Transverse colon (tissue), 4 donors: ENCODE measurements at regions not wholly inside any gene's neighbourhood (a gene's known extent, or its start where the extent isn't known, plus 50 kb on each side); places are given as distances from the start of the nearest gene placed in this dataset.

Source experiments
- DNase-seq: peaks from one replicate; pipeline ENCODE4 v3.0.0-alpha.2; 2019
- H3K27ac ChIP-seq, 4 donors: fragments of 200-600 bp; sonication (generic); 2 replicates each; pipeline ENCODE4 v1.5.1; 2016 to 2018; ENCODE audit warnings: inconsistent platforms in 4 of 4
- H3K27me3 ChIP-seq: fragments of 200-600 bp; sonication (generic); 2 replicates; pipeline ENCODE4 v1.5.1; 2017; ENCODE audit warnings: inconsistent platforms
- H3K36me3 ChIP-seq, 4 donors: fragments of 200-600 bp; sonication (generic); 2 replicates each; pipeline ENCODE4 v1.5.1; 2017 to 2019; ENCODE audit warnings: inconsistent platforms in 4 of 4
- H3K4me1 ChIP-seq, 4 donors: fragments of 200-600 bp; sonication (generic); 2 replicates each; pipeline ENCODE4 v1.5.1; 2017 to 2020; ENCODE audit warnings: inconsistent platforms in 4 of 4
- H3K4me3 ChIP-seq, 4 donors: fragments of 200-600 bp; sonication (generic); 1 replicate in 1 of 4; 2 replicates in 3 of 4; pipeline versions ENCODE4 v1.5.1 to v1.6.1; 2017 to 2019; ENCODE audit warnings: inconsistent platforms in 4 of 4
- H3K9me3 ChIP-seq, 2 donors: fragments of 200-600 bp; sonication (generic); 2 replicates each; pipeline ENCODE4 v1.5.1; 2017 to 2019; ENCODE audit warnings: inconsistent platforms in 2 of 2
- CTCF ChIP-seq, 5 experiments: fragments of 200-600 bp in 3 of 5; fragments of 450-650 bp in 2 of 5; sonication (generic) in 3 of 5; IDR thresholded peaks; 1 replicate in 2 of 5; 2 replicates in 3 of 5; pipeline ENCODE4 v1.5.1; 2016 to 2017; ENCODE audit warnings: antibody characterized with exemption in 5 of 5, inconsistent platforms in 3 of 5, mild to moderate bottlenecking in 2 of 5, moderate library complexity in 1 of 5
- EP300 ChIP-seq: sonication (generic); formaldehyde crosslinking; IDR thresholded peaks from one replicate; pipeline ENCODE4 v1.6.1; 2017; ENCODE audit warnings: antibody characterized with exemption, low read depth
- POLR2A ChIP-seq: fragments of 450-650 bp; IDR thresholded peaks from one replicate; pipeline ENCODE4 v1.6.1; 2016; ENCODE audit warnings: antibody characterized with exemption, mild to moderate bottlenecking, moderate library complexity
- POLR2AphosphoS5 ChIP-seq, 3 donors: sonication (generic); formaldehyde crosslinking; IDR thresholded peaks; one replicate each; pipeline ENCODE4 v1.6.1; 2016; ENCODE audit warnings: antibody characterized with exemption in 3 of 3
- WGBS, 2 donors: methylation state at CpG; one replicate each; pipeline ENCODE4 v1.1.5; 2018; ENCODE audit warnings: low coverage in 1 of 2; 5-methylcytosine and 5-hydroxymethylcytosine counted together
- in situ Hi-C, 4 donors: fragments of 200-750 bp; cut with MboI; loops; one replicate each; pipeline versions ENCODE4 v1.15.0 to v1.15.1; 2017; ENCODE audit warnings: low sequenced_read_pairs in 3 of 4, low pct_ligation_motif_present in 1 of 4, low pct_unique_long_range_greater_than_20kb in 1 of 4
- intact Hi-C: fragments of 100-400 bp; cut with DNase I; formaldehyde crosslinking; loops from one replicate; pipeline ENCODE4 v1.15.1; 2023; ENCODE audit warnings: low total_unique reads

- WGBS, 2 donors = 47% methylated on average over 2 of the region's 2 CpGs; no CpG with 5 or more reads in 1 of the 2 donors
- H3K9me3 ChIP-seq = no peaks in the 10 kb centered on the region
- H3K27me3 ChIP-seq = no peaks in the 10 kb centered on the region
- intact Hi-C loops (no loop called here), in situ Hi-C loops (no loop called here)
- H3K4me1 ChIP-seq = no peaks in the 10 kb centered on the region
- H3K4me3 ChIP-seq = no peak overlapping the region
- no peak overlapping the region for H3K27ac ChIP-seq
- TF ChIP-seq CTCF (IDR thresholded peaks at IDR 0.05) = no peak
- no peak for DNase-seq
- H3K36me3 ChIP-seq = no peaks in the 10 kb centered on the region
Measured at GRCh38 chr2:126518196-126518595, 137.8 kb upstream of the GYPC start.

GRCh38 chr2:126527836-126528490, 128.0 kb upstream of the GYPC start:
- H3K27me3 ChIP-seq = no peaks in the 10 kb centered on the region
- no peaks in the 10 kb centered on the region for H3K36me3 ChIP-seq
- in situ Hi-C loops (loop anchor here in 3 of 4 donors (5.0 to 10.0 kb wide), 2 partner anchors 244 to 247 kb away; no protein-coding TSS in a partner anchor), intact Hi-C loops (loop anchor here (5.0 kb wide), 1 partner anchor 249 kb away; no protein-coding TSS in a partner anchor)
- H3K4me1 ChIP-seq = no peaks in the 10 kb centered on the region
- peak; percentile 71 for DNase-seq
- no peak overlapping the region for H3K27ac ChIP-seq
- H3K4me3 ChIP-seq = no peak overlapping the region
- TF ChIP-seq POLR2A (no peak), EP300 (no peak), CTCF (IDR thresholded peaks at IDR 0.05) (peak; percentile 51 to 60 (median 52)), POLR2AphosphoS5 (IDR thresholded peaks at IDR 0.05) (no peak)
- no peaks in the 10 kb centered on the region for H3K9me3 ChIP-seq
- WGBS, 2 donors = 42 to 73% methylated on average over 5 to 8 of the region's 8 CpGs

- Histone ChIP-seq H3K9me3 (no peaks in the 10 kb centered on the region), H3K4me3 (no peak overlapping the region), H3K4me1 (no peaks in the 10 kb centered on the region), H3K27me3 (no peaks in the 10 kb centered on the region), H3K36me3 (no peaks in the 10 kb centered on the region), H3K27ac (no peak overlapping the region)
- TF ChIP-seq POLR2AphosphoS5 (IDR thresholded peaks at IDR 0.05) (no peak), POLR2A (no peak), EP300 (no peak)
- WGBS, 2 donors = 72 to 81% methylated on average over 3 of the region's 3 CpGs
- in situ Hi-C loops = no loop called here
- DNase-seq = no peak
- intact Hi-C loops = no loop called here
Measured at GRCh38 chr2:126531029-126531428, 124.9 kb upstream of the GYPC start.

GRCh38 chr2:126534478-126534877, 121.5 kb upstream of the GYPC start:
- no peaks in the 10 kb centered on the region for H3K27me3 ChIP-seq
- DNase-seq = no peak
- WGBS, 2 donors = 50 to 51% methylated on average over 3 to 6 of the region's 6 CpGs
- intact Hi-C loops (no loop called here), in situ Hi-C loops (no loop called here)
- H3K27ac ChIP-seq = no peak overlapping the region
- H3K4me3 ChIP-seq = no peak overlapping the region
- no peak for TF ChIP-seq EP300
- no peak for TF ChIP-seq POLR2A
- no peak for TF ChIP-seq POLR2AphosphoS5 (IDR thresholded peaks at IDR 0.05)
- no peak for TF ChIP-seq CTCF (IDR thresholded peaks at IDR 0.05)
- H3K4me1 ChIP-seq = no peaks in the 10 kb centered on the region
- H3K36me3 ChIP-seq = no peaks in the 10 kb centered on the region
- no peaks in the 10 kb centered on the region for H3K9me3 ChIP-seq

- 93% methylated on average over 6 of the region's 6 CpGs; no CpG with 5 or more reads in 1 of the 2 donors for WGBS, 2 donors
Measured at GRCh38 chr2:126535408-126535807, 120.5 kb upstream of the GYPC start.

More at GRCh38 chr2:126535408-126535807, 120.5 kb upstream of the GYPC start:
- TF ChIP-seq CTCF (IDR thresholded peaks at IDR 0.05) (no peak), EP300 (no peak), POLR2A (no peak), POLR2AphosphoS5 (IDR thresholded peaks at IDR 0.05) (no peak)
- Histone ChIP-seq H3K4me1 (no peaks in the 10 kb centered on the region), H3K27ac (no peak overlapping the region), H3K4me3 (no peak overlapping the region), H3K36me3 (no peaks in the 10 kb centered on the region), H3K9me3 (no peaks in the 10 kb centered on the region), H3K27me3 (no peaks in the 10 kb centered on the region)
- intact Hi-C loops = no loop called here
- in situ Hi-C loops = no loop called here
- DNase-seq = no peak
